Prostate gland (tissue), 2 donors: ENCODE measurements at regions not wholly inside any gene's neighbourhood (a gene's known extent, or its start where the extent isn't known, plus 50 kb on each side); places are given as distances from the start of the nearest gene placed in this dataset.

ENCODE experiments used
- POLR2AphosphoS5 ChIP-seq: sonication (generic); formaldehyde crosslinking; IDR thresholded peaks from one replicate; pipeline ENCODE4 v1.6.1; 2017; ENCODE audit warnings: antibody characterized with exemption
- TF ChIP-seq, protein P1 (sequence below), 4 experiments: fragments of 200-600 bp in 2 of 4; fragments of 450-650 bp in 2 of 4; sonication (generic) in 2 of 4; IDR thresholded peaks; 1 replicate in 3 of 4; 2 replicates in 1 of 4; pipeline ENCODE4 v1.5.1; 2016 to 2019; ENCODE audit warnings: antibody characterized with exemption in 4 of 4, mild to moderate bottlenecking in 2 of 4, moderate library complexity in 2 of 4

GRCh38 chr4:66073961-66074360 is 403.7 kb upstream of the EPHA5 start:
- TF ChIP-seq, protein P1, sequence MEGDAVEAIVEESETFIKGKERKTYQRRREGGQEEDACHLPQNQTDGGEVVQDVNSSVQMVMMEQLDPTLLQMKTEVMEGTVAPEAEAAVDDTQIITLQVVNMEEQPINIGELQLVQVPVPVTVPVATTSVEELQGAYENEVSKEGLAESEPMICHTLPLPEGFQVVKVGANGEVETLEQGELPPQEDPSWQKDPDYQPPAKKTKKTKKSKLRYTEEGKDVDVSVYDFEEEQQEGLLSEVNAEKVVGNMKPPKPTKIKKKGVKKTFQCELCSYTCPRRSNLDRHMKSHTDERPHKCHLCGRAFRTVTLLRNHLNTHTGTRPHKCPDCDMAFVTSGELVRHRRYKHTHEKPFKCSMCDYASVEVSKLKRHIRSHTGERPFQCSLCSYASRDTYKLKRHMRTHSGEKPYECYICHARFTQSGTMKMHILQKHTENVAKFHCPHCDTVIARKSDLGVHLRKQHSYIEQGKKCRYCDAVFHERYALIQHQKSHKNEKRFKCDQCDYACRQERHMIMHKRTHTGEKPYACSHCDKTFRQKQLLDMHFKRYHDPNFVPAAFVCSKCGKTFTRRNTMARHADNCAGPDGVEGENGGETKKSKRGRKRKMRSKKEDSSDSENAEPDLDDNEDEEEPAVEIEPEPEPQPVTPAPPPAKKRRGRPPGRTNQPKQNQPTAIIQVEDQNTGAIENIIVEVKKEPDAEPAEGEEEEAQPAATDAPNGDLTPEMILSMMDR (IDR thresholded peaks at IDR 0.05) = no peak
- no peak for TF ChIP-seq POLR2AphosphoS5
